ENCODE measurements at regions not wholly inside any gene's neighbourhood (a gene's known extent, or its start where the extent isn't known, plus 50 kb on each side); places are given as distances from the start of the nearest gene placed in this dataset.

DNA sequence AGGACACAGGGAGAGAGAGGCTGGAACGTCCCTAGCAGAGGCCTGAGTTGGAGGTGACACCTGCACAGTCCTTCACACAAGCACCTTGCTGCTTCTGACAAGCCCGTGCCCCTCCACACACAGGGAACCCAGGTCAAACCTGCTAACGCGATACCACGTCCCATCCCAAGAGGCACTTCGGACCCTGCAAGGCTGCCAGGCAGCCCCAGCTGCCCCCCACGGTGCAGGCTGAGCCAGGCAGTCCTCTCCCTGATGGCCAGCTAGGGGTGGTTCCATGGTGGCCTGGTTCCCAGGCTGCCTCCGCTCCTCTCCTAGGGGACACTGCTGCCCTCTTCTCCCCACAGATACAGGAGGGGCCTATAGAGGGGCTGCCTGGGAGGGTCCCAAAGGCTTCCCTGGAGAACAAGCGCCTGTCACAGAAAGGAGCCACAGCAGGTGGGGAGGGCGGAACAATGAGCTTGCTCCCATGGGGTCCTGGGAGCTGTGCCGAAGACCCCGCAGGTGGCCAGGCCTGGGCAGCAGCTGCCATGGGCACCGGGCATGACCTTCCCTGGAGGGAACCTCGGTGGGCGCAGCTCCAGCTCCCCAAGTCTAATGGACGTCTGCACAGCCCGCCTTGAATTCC is 434.2 kb upstream of the MYT1L start:
- WGBS = 79% methylated on average over 10 of the region's 17 CpGs
- DNase-seq (ENCODE audit: extremely low spot score) = no peak
- H3K36me3 ChIP-seq = no peaks in the 10 kb centered on the region
- TF ChIP-seq POLR2AphosphoS5 (IDR thresholded peaks at IDR 0.05) = no peak
- TF ChIP-seq POLR2A (IDR thresholded peaks at IDR 0.05; ENCODE audit: low read depth) = no peak
- no peak for TF ChIP-seq CTCF (IDR thresholded peaks at IDR 0.05)
- TF ChIP-seq EP300 (IDR thresholded peaks at IDR 0.05) = no peak
- intact Hi-C loops (cut with DNase I) = no loop called here
- no peak overlapping the region for H3K4me3 ChIP-seq
- H3K9me3 ChIP-seq = peaks cover 0 to 10% (median 5%) of the 10 kb centered on the region in 4 donors
- H3K27ac ChIP-seq (replicated peaks in 1 of 4) = no peak overlapping the region
- peaks cover 8 to 37% (median 30%) of the 10 kb centered on the region in 4 donors for H3K4me1 ChIP-seq
- no peaks in the 10 kb centered on the region for H3K27me3 ChIP-seq

- Histone ChIP-seq H3K27ac (replicated peaks in 1 of 4) (no peak overlapping the region), H3K36me3 (no peaks in the 10 kb centered on the region), H3K9me3 (peaks cover 0 to 12% (median 6%) of the 10 kb centered on the region in 4 donors), H3K4me3 (no peak overlapping the region), H3K4me1 (peaks cover 5 to 31% (median 24%) of the 10 kb centered on the region in 4 donors), H3K27me3 (no peaks in the 10 kb centered on the region)
- DNase-seq (ENCODE audit: extremely low spot score) = no peak
- intact Hi-C loops (cut with DNase I) = no loop called here
- 94% methylated on average over 11 of the region's 18 CpGs for WGBS
- TF ChIP-seq CTCF (IDR thresholded peaks at IDR 0.05) (no peak), POLR2AphosphoS5 (IDR thresholded peaks at IDR 0.05) (no peak), POLR2A (IDR thresholded peaks at IDR 0.05; ENCODE audit: low read depth) (no peak), EP300 (IDR thresholded peaks at IDR 0.05) (no peak)
These were observed 433.7 kb upstream of the MYT1L start for GRCh38 chr2:2764739-2765138.

GRCh38 chr2:2764001-2764355 is 432.9 kb upstream of the MYT1L start:
- Histone ChIP-seq H3K4me3 (no peak overlapping the region), H3K36me3 (no peaks in the 10 kb centered on the region), H3K27ac (replicated peaks in 1 of 4) (no peak overlapping the region), H3K9me3 (peaks cover 0 to 12% (median 6%) of the 10 kb centered on the region in 4 donors), H3K4me1 (peaks cover 0 to 25% (median 17%) of the 10 kb centered on the region in 4 donors), H3K27me3 (no peaks in the 10 kb centered on the region)
- DNase-seq (ENCODE audit: extremely low spot score) = no peak
- no CpG with 5 or more reads among the region's 5 CpGs for WGBS
- intact Hi-C loops (cut with DNase I) = no loop called here
- no peak for TF ChIP-seq POLR2AphosphoS5 (IDR thresholded peaks at IDR 0.05)
- TF ChIP-seq POLR2A (IDR thresholded peaks at IDR 0.05; ENCODE audit: low read depth) = no peak
- no peak for TF ChIP-seq EP300 (IDR thresholded peaks at IDR 0.05)
- TF ChIP-seq CTCF (IDR thresholded peaks at IDR 0.05) = no peak

GRCh38 chr2:2763351-2764000 is 432.4 kb upstream of the MYT1L start:
- H3K9me3 ChIP-seq = peaks cover 0 to 12% (median 6%) of the 10 kb centered on the region in 4 donors
- peaks cover 0 to 25% (median 17%) of the 10 kb centered on the region in 4 donors for H3K4me1 ChIP-seq
- H3K4me3 ChIP-seq = no peak overlapping the region
- no peaks in the 10 kb centered on the region for H3K27me3 ChIP-seq
- no peaks in the 10 kb centered on the region for H3K36me3 ChIP-seq
- DNase-seq (ENCODE audit: extremely low spot score) = no peak
- 81% methylated on average over 18 of the region's 25 CpGs for WGBS
- no peak for TF ChIP-seq POLR2A (IDR thresholded peaks at IDR 0.05; ENCODE audit: low read depth)
- TF ChIP-seq POLR2AphosphoS5 (IDR thresholded peaks at IDR 0.05) = no peak
- no peak for TF ChIP-seq CTCF (IDR thresholded peaks at IDR 0.05)
- no peak for TF ChIP-seq EP300 (IDR thresholded peaks at IDR 0.05)
- intact Hi-C loops (cut with DNase I) = no loop called here
- H3K27ac ChIP-seq (replicated peaks in 1 of 4) = no peak overlapping the region
